ENCODE measurements at regions not wholly inside any gene's neighbourhood (a gene's known extent, or its start where the extent isn't known, plus 50 kb on each side); places are given as distances from the start of the nearest gene placed in this dataset.

- no peak for TF ChIP-seq CTCF (IDR thresholded peaks at IDR 0.05; ENCODE audit: low read depth, low read length)
- no peak for DNase-seq (ENCODE audit: low read depth, low spot score)
- no peak overlapping the region for H3K4me3 ChIP-seq (ENCODE audit: low read depth, low read length)
- in situ Hi-C loops (cut with HindIII; ENCODE audit: low sequenced_read_pairs), result no loop called here
These were observed 109.3 kb upstream of the CPEB4 start for GRCh38 chr5:173778784-173779304.

- no peak overlapping the region for H3K4me3 ChIP-seq (ENCODE audit: low read depth, low read length)
- TF ChIP-seq CTCF (IDR thresholded peaks at IDR 0.05; ENCODE audit: low read depth, low read length), result no peak
- no peak for DNase-seq (ENCODE audit: low read depth, low spot score)
- in situ Hi-C loops (cut with HindIII; ENCODE audit: low sequenced_read_pairs), result no loop called here
These were observed 107.6 kb upstream of the CPEB4 start for GRCh38 chr5:173780235-173781234.

GRCh38 chr5:173781432-173781815 lies 106.7 kb upstream of the CPEB4 start:
- H3K4me3 ChIP-seq (ENCODE audit: low read depth, low read length), result no peak overlapping the region
- DNase-seq (ENCODE audit: low read depth, low spot score), result no peak
- in situ Hi-C loops (cut with HindIII; ENCODE audit: low sequenced_read_pairs), result no loop called here
- TF ChIP-seq CTCF (IDR thresholded peaks at IDR 0.05; ENCODE audit: low read depth, low read length), result no peak

- in situ Hi-C loops (cut with HindIII; ENCODE audit: low sequenced_read_pairs), result no loop called here
- H3K4me3 ChIP-seq (ENCODE audit: low read depth, low read length), result no peak overlapping the region
- DNase-seq (ENCODE audit: low read depth, low spot score), result peak; percentile 91
- TF ChIP-seq CTCF (IDR thresholded peaks at IDR 0.05; ENCODE audit: low read depth, low read length), result no peak
These were observed 106.1 kb upstream of the CPEB4 start for GRCh38 chr5:173781816-173782670.

DNA sequence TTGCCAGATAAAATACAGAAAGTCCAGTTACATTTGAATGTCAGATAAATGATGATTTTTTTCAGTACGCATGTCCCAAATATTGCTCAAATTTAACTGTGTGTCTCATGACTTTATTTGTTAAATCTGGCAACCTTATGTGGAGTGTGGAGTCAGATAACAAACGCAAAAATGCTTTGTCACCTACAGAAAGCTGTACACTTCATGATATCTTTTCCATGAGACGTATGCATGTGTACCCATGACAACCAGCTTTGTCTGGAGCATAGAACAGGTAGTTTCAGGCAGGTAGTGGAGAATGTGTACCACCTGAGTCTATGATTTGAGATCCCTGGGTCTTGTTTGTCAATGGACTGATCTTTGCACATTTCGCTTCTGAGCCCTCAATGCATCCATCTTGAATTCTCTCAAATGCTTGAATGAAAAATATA lies 105.5 kb upstream of the CPEB4 start:
- in situ Hi-C loops (cut with HindIII; ENCODE audit: low sequenced_read_pairs), result no loop called here
- no peak for DNase-seq (ENCODE audit: low read depth, low spot score)
- no peak overlapping the region for H3K4me3 ChIP-seq (ENCODE audit: low read depth, low read length)
- TF ChIP-seq CTCF (IDR thresholded peaks at IDR 0.05; ENCODE audit: low read depth, low read length), result no peak

GRCh38 chr5:173783371-173783770 lies 104.8 kb upstream of the CPEB4 start:
- in situ Hi-C loops (cut with HindIII; ENCODE audit: low sequenced_read_pairs), result no loop called here
- no peak for TF ChIP-seq CTCF (IDR thresholded peaks at IDR 0.05; ENCODE audit: low read depth, low read length)
- no peak for DNase-seq (ENCODE audit: low read depth, low spot score)
- no peak overlapping the region for H3K4me3 ChIP-seq (ENCODE audit: low read depth, low read length)

All from astrocyte of the spinal cord (primary cell).